Aorta (tissue), 5 donors: ENCODE measurements at regions not wholly inside any gene's neighbourhood (a gene's known extent, or its start where the extent isn't known, plus 50 kb on each side); places are given as distances from the start of the nearest gene placed in this dataset.
"Not testable (repeated sequence)": the region's sequence is repeated elsewhere in the genome, so short reads cannot be mapped to it uniquely, and the experiment has no call there.

Source experiments
- ATAC-seq: fragments of 200-7000 bp; cut with Tn5 transposase; one replicate; pipeline ENCODE4 v1.9.1; 2022; ENCODE audit warnings: moderate library complexity; ENCODE audit not compliant: low FRiP score
- DNase-seq, 2 donors: peaks; one replicate each; pipeline ENCODE4 v3.0.0-alpha.2; 2020
- H3K27ac ChIP-seq, 2 donors: one replicate each; pipeline ENCODE4 v1.5.1; 2013; ENCODE audit warnings: low read length in 2 of 2, mild to moderate bottlenecking in 2 of 2, moderate library complexity in 2 of 2, control low read depth in 1 of 2, inconsistent platforms in 1 of 2, low read depth in 1 of 2
- H3K27me3 ChIP-seq, 2 donors: one replicate each; pipeline ENCODE4 v1.6.1; 2013; ENCODE audit warnings: control low read depth in 1 of 2, low read length in 1 of 2, mild to moderate bottlenecking in 1 of 2, moderate library complexity in 1 of 2; ENCODE audit not compliant: insufficient read depth in 2 of 2, control insufficient read depth in 1 of 2
- H3K36me3 ChIP-seq, 2 donors: one replicate each; pipeline ENCODE4 v1.6.1; 2013; ENCODE audit warnings: control low read depth in 1 of 2, low read length in 1 of 2, mild to moderate bottlenecking in 1 of 2; ENCODE audit not compliant: insufficient read depth in 2 of 2, control insufficient read depth in 1 of 2
- H3K4me1 ChIP-seq, 2 donors: one replicate each; pipeline ENCODE4 v1.6.1; 2013; ENCODE audit warnings: low read length in 2 of 2, control low read depth in 1 of 2, mild to moderate bottlenecking in 1 of 2, moderate library complexity in 1 of 2; ENCODE audit not compliant: insufficient read depth in 2 of 2, control insufficient read depth in 1 of 2
- H3K4me3 ChIP-seq, 2 donors: one replicate each; pipeline ENCODE4 v1.5.1; 2013; ENCODE audit warnings: low read length in 2 of 2, control low read depth in 1 of 2, mild to moderate bottlenecking in 1 of 2
- H3K9me3 ChIP-seq: one replicate; pipeline ENCODE4 v1.6.1; 2013; ENCODE audit warnings: mild to moderate bottlenecking, low read length; ENCODE audit not compliant: control insufficient read depth
- WGBS, 2 donors: extraction: QIAGEN DNeasy Blood & Tissue Kit; methylation state at CpG; one replicate each; pipeline ENCODE4 v1.1.7; 2013; 5-methylcytosine and 5-hydroxymethylcytosine counted together
- intact Hi-C, 2 donors: fragments of 100-400 bp; cut with DNase I; formaldehyde crosslinking; loops; one replicate each; pipeline versions ENCODE4 v1.14.2 to v1.15.0; 2022
- donor health status: healthy with polysubstance abuse.
- donor health status: Bipolar disorder and iron deficiency.
- donor health status: DM: no; HTN: no; CAD: no.
- donor health status: DM: no; HTN: no; CAD: no.
- donor health status: DM: yes; HTN: yes; CAD: no.

DNA sequence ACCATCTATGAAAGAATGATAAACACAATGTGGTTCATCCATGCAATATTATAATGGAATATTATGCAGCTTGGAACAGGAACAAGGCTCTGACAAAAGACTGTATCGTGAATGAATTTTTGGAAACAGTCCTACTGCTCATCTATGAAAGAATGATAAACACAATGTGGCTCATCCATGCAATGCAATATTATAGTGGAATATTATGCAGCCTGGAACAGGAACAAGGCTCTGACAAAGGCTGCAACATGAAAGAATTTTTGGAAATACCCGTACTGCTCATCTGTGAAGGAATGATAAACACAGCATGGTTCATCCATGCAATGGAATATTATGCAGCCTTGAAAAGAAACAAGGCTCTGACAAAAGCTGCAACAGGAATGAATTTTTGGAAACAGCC, 158.8 kb downstream of the CRLF2 start:
- WGBS, 2 donors = 47 to 70% methylated on average over 2 of the region's 2 CpGs

DNA sequence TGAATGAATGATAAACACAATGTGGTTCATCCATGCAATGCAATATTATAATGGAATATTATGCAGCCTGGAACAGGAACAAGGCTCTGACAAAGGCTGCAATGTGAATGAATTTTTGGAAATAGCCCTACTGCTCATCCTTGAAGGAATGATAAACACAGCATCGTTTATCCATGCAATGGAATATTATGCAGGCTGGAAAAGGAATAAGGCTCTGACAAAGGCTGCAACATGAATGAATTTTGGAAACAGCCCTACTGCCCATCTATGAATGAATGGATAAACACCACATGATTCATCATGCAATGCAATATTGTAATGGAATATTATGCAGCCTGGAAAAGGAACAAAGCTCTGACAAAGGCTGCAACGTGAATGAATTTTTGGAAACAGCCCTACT, 159.4 kb downstream of the CRLF2 start:
- Histone ChIP-seq H3K9me3 (no peaks in the 10 kb centered on the region), H3K4me1 (no peaks in the 10 kb centered on the region), H3K27ac (no peak overlapping the region), H3K27me3 (no peaks in the 10 kb centered on the region), H3K4me3 (no peak overlapping the region), H3K36me3 (no peaks in the 10 kb centered on the region)
- ATAC-seq = no peak
- intact Hi-C loops = no loop called here
- no peak for DNase-seq
- 94 to 95% methylated on average over 2 of the region's 2 CpGs for WGBS, 2 donors

More for the DNA sequence above, 158.8 kb downstream of the CRLF2 start:
- DNase-seq, intact Hi-C loops, H3K27me3 ChIP-seq, H3K36me3 ChIP-seq, H3K9me3 ChIP-seq, H3K27ac ChIP-seq, ATAC-seq, H3K4me3 ChIP-seq, H3K4me1 ChIP-seq: not testable (repeated sequence)

DNA sequence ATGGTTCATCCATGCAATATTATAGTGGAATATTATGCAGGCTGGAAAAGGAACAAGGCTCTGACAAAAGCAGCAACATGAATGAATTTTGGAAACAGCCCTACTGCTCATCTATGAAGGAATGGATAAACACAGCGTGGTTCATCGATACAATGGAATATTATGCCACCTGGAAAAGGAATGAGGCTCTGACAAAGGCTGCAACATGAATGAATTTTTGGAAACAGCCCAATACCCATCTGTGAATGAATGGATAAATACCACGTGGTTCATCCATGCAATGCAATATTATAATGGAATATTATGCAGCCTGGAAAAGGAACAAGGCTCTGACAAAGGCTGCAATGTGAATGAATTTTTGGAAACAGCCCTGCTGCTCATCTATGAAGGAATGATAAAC, 160.4 kb downstream of the CRLF2 start:
- H3K27me3 ChIP-seq = no peaks in the 10 kb centered on the region
- 93 to 94% methylated on average over 3 of the region's 3 CpGs for WGBS, 2 donors
- H3K36me3 ChIP-seq = no peaks in the 10 kb centered on the region
- ATAC-seq (no peak), DNase-seq (no peak)
- H3K9me3 ChIP-seq = no peaks in the 10 kb centered on the region
- H3K27ac ChIP-seq = no peak overlapping the region
- intact Hi-C loops = no loop called here
- no peak overlapping the region for H3K4me3 ChIP-seq
- no peaks in the 10 kb centered on the region for H3K4me1 ChIP-seq

DNA sequence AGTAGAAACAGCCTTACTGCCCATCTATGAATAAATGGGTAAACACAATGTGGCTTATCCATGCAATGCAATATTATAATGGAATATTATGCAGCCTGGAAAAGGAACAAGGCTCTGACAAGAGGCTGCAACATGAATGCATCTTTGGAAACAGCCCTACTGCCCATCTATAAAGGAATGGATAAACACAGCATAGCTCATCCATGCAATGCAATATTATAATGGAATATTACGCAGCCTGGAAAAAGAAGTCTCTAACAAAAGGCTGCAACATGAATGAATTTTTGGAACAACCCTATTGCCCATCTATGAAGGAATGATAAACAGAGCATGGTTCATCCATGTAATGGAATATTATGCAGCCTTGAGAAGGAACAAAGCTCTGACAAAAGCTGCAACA, 161.0 kb downstream of the CRLF2 start:
- 97 to 100% methylated on average over 1 of the region's 1 CpG for WGBS, 2 donors
- H3K27me3 ChIP-seq = no peaks in the 10 kb centered on the region
- H3K4me3 ChIP-seq = no peak overlapping the region
- H3K4me1 ChIP-seq = no peaks in the 10 kb centered on the region
- no peaks in the 10 kb centered on the region for H3K9me3 ChIP-seq
- no peak for ATAC-seq
- no peak for DNase-seq
- no peaks in the 10 kb centered on the region for H3K36me3 ChIP-seq
- H3K27ac ChIP-seq = no peak overlapping the region
- intact Hi-C loops = no loop called here

DNA sequence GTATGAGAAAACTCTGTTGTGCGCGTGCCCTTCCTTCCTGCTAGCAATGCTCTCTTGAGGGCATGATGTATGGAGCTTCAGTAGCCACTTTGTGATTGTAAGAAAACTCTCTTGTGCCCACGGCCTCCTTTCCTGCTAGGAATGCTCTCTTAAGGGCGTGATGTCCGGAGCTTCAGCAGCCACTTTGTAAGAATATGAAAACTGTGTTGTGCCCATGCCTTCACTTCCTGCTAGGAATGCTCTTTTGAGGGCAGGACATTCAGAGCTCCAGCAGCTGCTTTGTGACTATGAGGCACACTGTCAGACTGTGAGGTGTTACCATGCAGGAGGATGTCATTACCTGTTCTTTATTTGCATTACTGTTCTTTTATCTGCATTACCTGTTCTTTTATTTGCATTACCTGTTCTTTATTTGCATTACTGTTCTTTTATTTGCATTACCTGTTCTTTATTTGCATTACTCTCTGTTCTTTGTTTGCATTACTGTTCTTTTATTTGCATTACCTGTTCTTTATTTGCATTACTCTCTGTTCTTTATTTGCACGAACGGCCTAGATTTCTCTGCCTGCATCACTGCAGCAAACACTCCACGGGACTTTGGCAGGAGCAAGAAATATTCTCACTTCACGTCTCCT, 166.7 kb downstream of the CRLF2 start:
- Histone ChIP-seq H3K9me3 (peaks cover 11% of the 10 kb centered on the region), H3K27me3 (no peaks in the 10 kb centered on the region), H3K36me3 (no peaks in the 10 kb centered on the region), H3K27ac (no peak overlapping the region), H3K4me3 (no peak overlapping the region), H3K4me1 (no peaks in the 10 kb centered on the region)
- intact Hi-C loops = no loop called here
- 93% methylated on average over 9 of the region's 9 CpGs for WGBS, 2 donors
- ATAC-seq (no peak), DNase-seq (no peak)

DNA sequence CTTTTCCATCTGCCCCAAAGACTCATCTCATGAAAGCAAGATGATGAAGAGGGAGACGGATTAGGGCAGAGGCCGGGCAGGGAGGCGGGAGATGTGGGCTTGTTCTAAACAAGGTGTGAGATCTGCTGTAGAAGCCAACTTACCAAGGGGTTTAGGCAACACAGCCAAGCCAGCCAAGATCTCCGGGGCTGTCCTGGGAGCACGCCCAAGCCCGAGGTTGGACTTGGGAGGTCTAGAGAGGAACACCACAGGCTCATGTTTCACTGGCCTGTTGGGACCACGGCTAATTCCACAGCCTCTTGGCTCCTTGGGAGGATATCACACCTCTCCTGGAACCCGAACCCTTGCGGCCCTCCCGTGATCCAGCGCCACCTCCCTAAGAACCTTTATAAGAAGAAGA, 171.4 kb downstream of the CRLF2 start:
- Histone ChIP-seq H3K4me3 (no peak overlapping the region), H3K27ac (no peak overlapping the region), H3K9me3 (peaks cover 11% of the 10 kb centered on the region), H3K4me1 (no peaks in the 10 kb centered on the region), H3K36me3 (no peaks in the 10 kb centered on the region), H3K27me3 (no peaks in the 10 kb centered on the region)
- 81 to 83% methylated on average over 11 of the region's 11 CpGs for WGBS, 2 donors
- intact Hi-C loops = no loop called here
- DNase-seq (no peak), ATAC-seq (no peak)

DNA sequence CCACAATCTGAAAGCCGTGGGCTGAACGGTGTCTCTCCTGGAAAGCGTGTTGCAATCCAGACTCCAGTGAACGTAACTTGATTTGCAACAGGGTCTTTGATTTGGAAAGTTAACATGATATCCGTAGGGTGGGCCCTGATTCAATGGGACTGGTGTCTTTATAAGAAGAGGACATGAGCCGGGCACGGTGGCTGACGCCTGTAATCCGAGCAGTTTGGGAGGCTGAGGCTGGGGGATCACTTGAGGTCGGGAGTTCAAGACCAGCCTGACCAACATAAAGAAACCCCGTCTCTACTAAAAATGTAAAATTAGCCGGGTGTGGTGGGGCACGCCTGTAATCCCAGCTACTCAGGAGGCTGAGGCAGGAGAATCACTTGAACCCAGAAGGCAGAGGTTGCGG, 176.5 kb downstream of the CRLF2 start:
- H3K36me3 ChIP-seq, DNase-seq, H3K4me1 ChIP-seq, H3K27ac ChIP-seq, H3K4me3 ChIP-seq, H3K27me3 ChIP-seq, ATAC-seq, intact Hi-C loops, H3K9me3 ChIP-seq: not testable (repeated sequence)
- WGBS, 2 donors = 88 to 91% methylated on average over 14 of the region's 14 CpGs

DNA sequence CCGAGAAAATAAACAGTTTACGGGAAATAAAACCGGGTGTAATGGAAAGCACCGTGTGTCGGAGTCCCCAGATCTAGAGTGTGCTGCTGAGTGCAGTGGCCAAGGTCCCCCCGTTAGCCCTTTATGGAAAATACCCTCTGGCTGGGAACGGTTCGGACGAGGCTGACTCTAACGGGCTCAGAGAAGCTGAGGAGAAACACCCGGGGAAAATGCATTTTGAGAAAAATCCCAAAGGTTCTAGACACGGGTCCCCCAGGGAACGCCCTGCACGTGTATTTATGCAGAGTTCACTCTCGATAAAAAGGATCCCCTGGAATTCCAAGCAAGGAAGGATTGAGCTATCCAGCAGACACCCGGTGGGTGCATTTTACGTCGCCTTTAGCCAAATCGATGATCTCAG, 177.2 kb downstream of the CRLF2 start:
- DNase-seq (no peak), ATAC-seq (no peak)
- Histone ChIP-seq H3K9me3 (peaks cover 3% of the 10 kb centered on the region), H3K4me1 (no peaks in the 10 kb centered on the region), H3K4me3 (no peak overlapping the region), H3K27me3 (no peaks in the 10 kb centered on the region), H3K36me3 (no peaks in the 10 kb centered on the region), H3K27ac (no peak overlapping the region)
- intact Hi-C loops = no loop called here
- 71 to 77% methylated on average over 19 of the region's 19 CpGs for WGBS, 2 donors

DNA sequence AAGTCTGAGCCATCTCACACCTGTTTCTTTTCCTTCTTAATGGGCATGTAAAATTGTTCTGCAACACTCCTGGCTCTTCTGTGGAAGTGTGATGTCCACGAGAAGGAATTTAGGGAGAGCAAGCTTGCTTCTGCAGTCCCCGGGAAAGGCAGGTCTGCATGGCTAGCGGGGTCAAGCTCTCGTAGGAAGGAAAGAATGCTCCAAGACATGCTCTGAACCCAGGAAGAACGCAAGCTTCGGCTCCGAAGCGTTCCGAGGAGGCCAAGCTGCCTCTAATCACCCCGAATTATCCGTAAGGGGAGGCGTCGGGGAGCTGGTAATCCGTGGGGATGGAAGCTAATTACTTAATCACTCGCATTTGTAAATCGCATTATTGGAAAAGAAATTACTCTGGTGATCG, 177.7 kb downstream of the CRLF2 start:
- intact Hi-C loops = no loop called here
- ATAC-seq (no peak), DNase-seq (no peak)
- no peaks in the 10 kb centered on the region for H3K36me3 ChIP-seq
- no peak overlapping the region for H3K27ac ChIP-seq
- no peak overlapping the region for H3K4me3 ChIP-seq
- no peaks in the 10 kb centered on the region for H3K27me3 ChIP-seq
- H3K9me3 ChIP-seq = peaks cover 3% of the 10 kb centered on the region
- WGBS, 2 donors = 78 to 79% methylated on average over 17 of the region's 17 CpGs
- no peaks in the 10 kb centered on the region for H3K4me1 ChIP-seq
